Gastrocnemius medialis (tissue), 4 donors: ENCODE measurements at regions not wholly inside any gene's neighbourhood (a gene's known extent, or its start where the extent isn't known, plus 50 kb on each side); places are given as distances from the start of the nearest gene placed in this dataset.

Source experiments
- POLR2A ChIP-seq, 2 donors: fragments of 450-650 bp; IDR thresholded peaks; one replicate each; pipeline ENCODE4 v1.6.1; 2017; ENCODE audit warnings: antibody characterized with exemption in 2 of 2, mild to moderate bottlenecking in 2 of 2, moderate library complexity in 2 of 2
- TF ChIP-seq, protein P1 (sequence below), 5 experiments: fragments of 450-650 bp in 3 of 5; fragments of 200-600 bp in 2 of 5; sonication (generic) in 2 of 5; IDR thresholded peaks in 4 of 5; conservative IDR thresholded peaks in 1 of 5; 1 replicate in 4 of 5; 2 replicates in 1 of 5; pipeline ENCODE4 v1.5.1; 2016 to 2019; ENCODE audit warnings: antibody characterized with exemption in 5 of 5, mild to moderate bottlenecking in 3 of 5, moderate library complexity in 3 of 5

DNA sequence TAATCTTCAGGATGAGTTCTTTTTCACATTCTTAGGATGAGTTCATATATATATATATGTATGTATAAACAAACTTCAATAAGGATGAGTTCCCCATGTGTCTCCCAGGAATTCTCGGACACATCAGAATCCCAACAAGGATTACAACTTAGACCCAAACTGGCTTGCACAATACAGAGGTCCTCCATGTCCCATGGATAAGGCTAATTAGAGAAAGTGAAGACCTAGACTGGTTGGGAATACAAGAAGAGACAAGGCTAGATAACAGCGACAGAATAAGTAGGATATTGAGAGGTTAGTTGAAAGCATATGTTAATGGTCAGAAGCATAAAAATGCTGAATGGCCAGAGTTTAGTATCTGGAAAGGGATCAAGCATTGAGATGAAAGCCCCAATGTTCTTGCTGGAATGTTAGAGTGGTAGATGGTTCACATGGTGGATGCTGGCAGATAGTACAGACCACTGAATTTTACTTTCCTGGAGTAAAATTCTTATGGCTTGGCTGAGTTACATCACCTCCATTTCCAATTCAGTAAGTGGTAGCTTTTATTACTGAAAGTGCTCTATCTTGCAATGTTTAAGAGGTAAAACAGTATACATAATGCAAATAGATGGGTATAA, 154.9 kb upstream of the EPHA4 start:
- TF ChIP-seq, protein P1, sequence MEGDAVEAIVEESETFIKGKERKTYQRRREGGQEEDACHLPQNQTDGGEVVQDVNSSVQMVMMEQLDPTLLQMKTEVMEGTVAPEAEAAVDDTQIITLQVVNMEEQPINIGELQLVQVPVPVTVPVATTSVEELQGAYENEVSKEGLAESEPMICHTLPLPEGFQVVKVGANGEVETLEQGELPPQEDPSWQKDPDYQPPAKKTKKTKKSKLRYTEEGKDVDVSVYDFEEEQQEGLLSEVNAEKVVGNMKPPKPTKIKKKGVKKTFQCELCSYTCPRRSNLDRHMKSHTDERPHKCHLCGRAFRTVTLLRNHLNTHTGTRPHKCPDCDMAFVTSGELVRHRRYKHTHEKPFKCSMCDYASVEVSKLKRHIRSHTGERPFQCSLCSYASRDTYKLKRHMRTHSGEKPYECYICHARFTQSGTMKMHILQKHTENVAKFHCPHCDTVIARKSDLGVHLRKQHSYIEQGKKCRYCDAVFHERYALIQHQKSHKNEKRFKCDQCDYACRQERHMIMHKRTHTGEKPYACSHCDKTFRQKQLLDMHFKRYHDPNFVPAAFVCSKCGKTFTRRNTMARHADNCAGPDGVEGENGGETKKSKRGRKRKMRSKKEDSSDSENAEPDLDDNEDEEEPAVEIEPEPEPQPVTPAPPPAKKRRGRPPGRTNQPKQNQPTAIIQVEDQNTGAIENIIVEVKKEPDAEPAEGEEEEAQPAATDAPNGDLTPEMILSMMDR (IDR thresholded peaks at IDR 0.05 in 4 of 5, conservative IDR thresholded peaks at IDR 0.05 in 1 of 5): no peak
- TF ChIP-seq POLR2A (IDR thresholded peaks at IDR 0.05): no peak
